HL-60 (cell line): ENCODE measurements at regions not wholly inside any gene's neighbourhood (a gene's known extent, or its start where the extent isn't known, plus 50 kb on each side); places are given as distances from the start of the nearest gene placed in this dataset.

Experiments
- DNase-seq, 2 experiments: peaks; one replicate each; pipeline ENCODE4 v3.0.0-alpha.2; 2010 to 2020; ENCODE audit warnings: low read depth in 1 of 2, low spot score in 1 of 2
- H3K27ac ChIP-seq: fragments of 250-450 bp; sonication (Bioruptor Pico); replicated peaks from 2 replicates; pipeline ENCODE4 v1.5.1; 2020; ENCODE audit warnings: mild to moderate bottlenecking, moderate library complexity
- H3K27me3 ChIP-seq: fragments of 250-450 bp; sonication (Bioruptor Pico); 2 replicates; pipeline ENCODE4 v1.5.1; 2021; ENCODE audit warnings: mild to moderate bottlenecking, moderate library complexity; ENCODE audit not compliant: insufficient read depth, poor library complexity, severe bottlenecking
- H3K4me3 ChIP-seq: replicated peaks from 2 replicates; pipeline ENCODE4 v1.5.1; 2011; ENCODE audit warnings: mild to moderate bottlenecking, control low read depth, low read length; ENCODE audit not compliant: insufficient read depth
- CTCF ChIP-seq: IDR thresholded peaks from one replicate; pipeline ENCODE4 v1.5.1; 2011; ENCODE audit warnings: low read length, control low read depth, inconsistent platforms; ENCODE audit not compliant: insufficient read depth
- GABPA ChIP-seq: IDR thresholded peaks from 2 replicates; pipeline ENCODE4 v1.6.1; 2012; ENCODE audit warnings: low read depth
- POLR2AphosphoS5 ChIP-seq: IDR thresholded peaks from 2 replicates; pipeline ENCODE4 v1.6.1; 2012; ENCODE audit warnings: low read depth
- REST ChIP-seq: IDR thresholded peaks from 2 replicates; pipeline ENCODE4 v1.6.1; 2012; ENCODE audit warnings: low read depth; ENCODE audit not compliant: insufficient replicate concordance
- SPI1 ChIP-seq: IDR thresholded peaks from 2 replicates; pipeline ENCODE4 v1.6.1; 2012; ENCODE audit warnings: low read depth, mild to moderate bottlenecking, borderline replicate concordance

GRCh38 chr5:42066131-42066530, 141.1 kb downstream of the FBXO4 start:
- H3K27ac ChIP-seq = no peak overlapping the region
- H3K4me3 ChIP-seq = no peak overlapping the region
- DNase-seq = no peak
- TF ChIP-seq SPI1 (no peak), POLR2AphosphoS5 (no peak), CTCF (no peak), REST (no peak), GABPA (no peak)
- no peaks in the 10 kb centered on the region for H3K27me3 ChIP-seq

- Histone ChIP-seq H3K27ac (no peak overlapping the region), H3K4me3 (no peak overlapping the region), H3K27me3 (no peaks in the 10 kb centered on the region)
- TF ChIP-seq POLR2AphosphoS5 (no peak), SPI1 (no peak), REST (no peak), CTCF (no peak), GABPA (no peak)
- DNase-seq = no peak
Observed at GRCh38 chr5:42074353-42074752, 149.3 kb downstream of the FBXO4 start.

- Histone ChIP-seq H3K4me3 (no peak overlapping the region), H3K27ac (no peak overlapping the region), H3K27me3 (no peaks in the 10 kb centered on the region)
- TF ChIP-seq REST (no peak), GABPA (no peak), POLR2AphosphoS5 (no peak), CTCF (no peak), SPI1 (no peak)
- no peak for DNase-seq
Observed at GRCh38 chr5:42089705-42090104, 164.6 kb downstream of the FBXO4 start.
